Tibial nerve (tissue), 4 donors: ENCODE measurements at regions not wholly inside any gene's neighbourhood (a gene's known extent, or its start where the extent isn't known, plus 50 kb on each side); places are given as distances from the start of the nearest gene placed in this dataset.

Experiments
- EP300 ChIP-seq, 2 donors: sonication (generic); formaldehyde crosslinking; IDR thresholded peaks; one replicate each; pipeline ENCODE4 v1.6.1; 2017; ENCODE audit warnings: antibody characterized with exemption in 2 of 2, mild to moderate bottlenecking in 1 of 2
- POLR2A ChIP-seq, 2 donors: fragments of 450-650 bp; IDR thresholded peaks; one replicate each; pipeline ENCODE4 v1.6.1; 2017; ENCODE audit warnings: antibody characterized with exemption in 2 of 2, mild to moderate bottlenecking in 2 of 2, moderate library complexity in 2 of 2
- TF ChIP-seq, protein P1 (sequence below), 5 experiments: fragments of 200-600 bp in 3 of 5; fragments of 450-650 bp in 2 of 5; sonication (generic) in 3 of 5; IDR thresholded peaks; one replicate each; pipeline ENCODE4 v1.5.1; 2016 to 2019; ENCODE audit warnings: antibody characterized with exemption in 5 of 5, mild to moderate bottlenecking in 3 of 5, moderate library complexity in 2 of 5

DNA sequence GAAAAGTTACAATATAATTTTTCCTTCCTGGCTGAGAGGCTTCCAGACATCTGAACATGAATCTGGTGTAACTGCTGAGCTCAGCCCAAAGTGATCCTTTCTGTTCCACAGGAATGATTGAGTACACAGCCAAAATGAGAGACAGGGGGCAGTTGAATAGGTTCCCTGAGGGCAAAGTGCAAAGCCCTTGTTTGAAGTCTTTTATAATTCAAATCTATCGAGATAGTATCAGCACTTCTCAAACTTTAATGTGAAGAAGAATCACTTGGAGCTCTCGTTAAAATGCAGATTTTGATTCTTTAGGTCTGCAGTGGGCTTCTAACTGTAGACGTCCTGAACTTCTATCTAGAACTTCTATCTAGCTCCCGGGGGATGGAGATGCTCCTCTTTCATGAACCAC is 54.4 kb upstream of the BMP2K start:
- TF ChIP-seq, protein P1, sequence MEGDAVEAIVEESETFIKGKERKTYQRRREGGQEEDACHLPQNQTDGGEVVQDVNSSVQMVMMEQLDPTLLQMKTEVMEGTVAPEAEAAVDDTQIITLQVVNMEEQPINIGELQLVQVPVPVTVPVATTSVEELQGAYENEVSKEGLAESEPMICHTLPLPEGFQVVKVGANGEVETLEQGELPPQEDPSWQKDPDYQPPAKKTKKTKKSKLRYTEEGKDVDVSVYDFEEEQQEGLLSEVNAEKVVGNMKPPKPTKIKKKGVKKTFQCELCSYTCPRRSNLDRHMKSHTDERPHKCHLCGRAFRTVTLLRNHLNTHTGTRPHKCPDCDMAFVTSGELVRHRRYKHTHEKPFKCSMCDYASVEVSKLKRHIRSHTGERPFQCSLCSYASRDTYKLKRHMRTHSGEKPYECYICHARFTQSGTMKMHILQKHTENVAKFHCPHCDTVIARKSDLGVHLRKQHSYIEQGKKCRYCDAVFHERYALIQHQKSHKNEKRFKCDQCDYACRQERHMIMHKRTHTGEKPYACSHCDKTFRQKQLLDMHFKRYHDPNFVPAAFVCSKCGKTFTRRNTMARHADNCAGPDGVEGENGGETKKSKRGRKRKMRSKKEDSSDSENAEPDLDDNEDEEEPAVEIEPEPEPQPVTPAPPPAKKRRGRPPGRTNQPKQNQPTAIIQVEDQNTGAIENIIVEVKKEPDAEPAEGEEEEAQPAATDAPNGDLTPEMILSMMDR (IDR thresholded peaks at IDR 0.05): no peak
- TF ChIP-seq POLR2A (IDR thresholded peaks at IDR 0.05): no peak
- TF ChIP-seq EP300 (IDR thresholded peaks at IDR 0.05): no peak
